H1 (cell line): ENCODE measurements at regions not wholly inside any gene's neighbourhood (a gene's known extent, or its start where the extent isn't known, plus 50 kb on each side); places are given as distances from the start of the nearest gene placed in this dataset.

Experiments used
- CTCF ChIA-PET: fragments of 300-600 bp; sonication (Branson Sonifier 250); formaldehyde crosslinking; loops from one replicate; lab custom pipeline; 2021; ENCODE audit not compliant: partially characterized antibody; lab: Charles Lee
- POLR2A ChIA-PET: fragments of 300-600 bp; sonication (Branson Sonifier 250); formaldehyde crosslinking; loops from one replicate; lab custom pipeline; 2021; ENCODE audit warnings: inconsistent platforms; ENCODE audit not compliant: partially characterized antibody; lab: Charles Lee
- DNase-seq, 2 experiments: peaks; one replicate each; pipeline versions ENCODE4 v3.0.0 to v3.0.0-alpha.2; 2010 to 2022; ENCODE audit warnings: low spot score in 2 of 2, low read depth in 1 of 2, mixed read lengths in 1 of 2
- FAIRE-seq: peaks from 2 replicates; lab custom pipeline; 2011; peaks lifted over from hg19 to GRCh38; lab: Jason Lieb, UNC
- H2AFZ ChIP-seq: 2 replicates; pipeline ENCODE4 v1.8.1; 2012; ENCODE audit warnings: low read length, inconsistent platforms
- H2AK5ac ChIP-seq: 2 replicates; pipeline ENCODE4 v1.6.1; 2013; ENCODE audit warnings: low read depth, low read length
- H2BK120ac ChIP-seq: replicated peaks from 2 replicates; pipeline ENCODE3; 2013; ENCODE audit warnings: low read depth, low read length, inconsistent platforms
- H2BK12ac ChIP-seq: 2 replicates; pipeline ENCODE4 v1.6.1; 2013; ENCODE audit warnings: low read depth, low read length
- H2BK15ac ChIP-seq: 2 replicates; pipeline ENCODE4 v1.6.1; 2013; ENCODE audit warnings: low read length
- H2BK20ac ChIP-seq: 2 replicates; pipeline ENCODE4 v1.6.1; 2013; ENCODE audit warnings: low read length
- H2BK5ac ChIP-seq: 2 replicates; pipeline ENCODE4 v1.6.1; 2013; ENCODE audit warnings: low read depth, low read length
- H3K14ac ChIP-seq: 2 replicates; pipeline ENCODE4 v1.6.1; 2013; ENCODE audit warnings: inconsistent platforms; ENCODE audit not compliant: insufficient read length
- H3K18ac ChIP-seq: 2 replicates; pipeline ENCODE4 v1.6.1; 2013; ENCODE audit warnings: low read length; ENCODE audit errors: extremely low read depth
- H3K23ac ChIP-seq: 2 replicates; pipeline ENCODE4 v1.6.1; 2013; ENCODE audit warnings: inconsistent platforms; ENCODE audit not compliant: insufficient read length
- H3K23me2 ChIP-seq: 2 replicates; pipeline ENCODE4 v1.6.1; 2013; ENCODE audit warnings: low read depth, low read length
- H3K27ac ChIP-seq: 2 replicates; pipeline ENCODE4 v1.6.1; 2011; ENCODE audit warnings: low read depth, low read length, inconsistent platforms
- H3K27me3 ChIP-seq, 4 experiments: replicated peaks in 1 of 4; 1 replicate in 1 of 4; 2 replicates in 3 of 4; pipeline versions ENCODE4 v1.6.1 to v1.8.1; 2011 to 2013; ENCODE audit warnings: low read length in 3 of 4, mild to moderate bottlenecking in 3 of 4, inconsistent platforms in 2 of 4, mixed read lengths in 2 of 4, moderate library complexity in 1 of 4; ENCODE audit not compliant: control insufficient read depth in 3 of 4, insufficient read depth in 3 of 4; ENCODE audit errors: extremely low read depth in 1 of 4
- H3K36me3 ChIP-seq, 4 experiments: 2 replicates each; pipeline versions ENCODE4 v1.6.1 to v1.8.1; 2011 to 2013; ENCODE audit warnings: mild to moderate bottlenecking in 4 of 4, low read length in 3 of 4, moderate library complexity in 2 of 4, control low read depth in 1 of 4, inconsistent platforms in 1 of 4; ENCODE audit not compliant: insufficient read depth in 4 of 4, control insufficient read depth in 2 of 4
- H3K4ac ChIP-seq: replicated peaks from 2 replicates; pipeline ENCODE3; 2013; ENCODE audit warnings: low read length, low read depth, mixed read lengths, inconsistent platforms; ENCODE audit not compliant: insufficient read length
- H3K4me1 ChIP-seq, 4 experiments: replicated peaks in 1 of 4; 1 replicate in 1 of 4; 2 replicates in 3 of 4; pipeline versions ENCODE4 v1.6.1 to v1.8.1; 2011 to 2013; ENCODE audit warnings: low read length in 3 of 4, inconsistent platforms in 2 of 4, mixed read lengths in 1 of 4; ENCODE audit not compliant: insufficient read depth in 4 of 4, control insufficient read depth in 3 of 4
- H3K4me2 ChIP-seq, 2 experiments: 2 replicates each; pipeline versions ENCODE4 v1.6.1 to v1.8.1; 2011 to 2013; ENCODE audit warnings: low read depth in 2 of 2, low read length in 2 of 2, control low read depth in 1 of 2, inconsistent platforms in 1 of 2, mild to moderate bottlenecking in 1 of 2; ENCODE audit not compliant: insufficient read depth in 1 of 2
- H3K4me3 ChIP-seq, 4 experiments: fragments of 200-600, 300-600 bp in 1 of 4; sonication (generic), shearing (Covaris generic), sonication (Bioruptor Twin) in 1 of 4; 2 replicates each; pipeline versions ENCODE4 v1.5.1 to v1.8.1; 2011 to 2016; ENCODE audit warnings: low read length in 4 of 4, low read depth in 3 of 4, control low read depth in 2 of 4, inconsistent platforms in 2 of 4, mild to moderate bottlenecking in 2 of 4, mixed read lengths in 1 of 4, moderate library complexity in 1 of 4; ENCODE audit not compliant: insufficient read depth in 2 of 4; ENCODE audit errors: extremely low read depth in 1 of 4
- H3K56ac ChIP-seq: replicated peaks from 2 replicates; pipeline ENCODE3; 2013; ENCODE audit warnings: low read depth, mild to moderate bottlenecking, mixed read lengths, low read length, inconsistent platforms; ENCODE audit not compliant: insufficient read length
- H3K79me1 ChIP-seq: 2 replicates; pipeline ENCODE4 v1.6.1; 2013; ENCODE audit warnings: low read depth, low read length, control low read depth
- H3K79me2 ChIP-seq, 2 experiments: 2 replicates each; pipeline versions ENCODE4 v1.6.1 to v1.8.1; 2012 to 2013; ENCODE audit warnings: low read length in 2 of 2, mild to moderate bottlenecking in 2 of 2, inconsistent platforms in 1 of 2; ENCODE audit not compliant: insufficient read depth in 2 of 2, control insufficient read depth in 1 of 2
- H3K9ac ChIP-seq, 4 experiments: replicated peaks in 1 of 4; 1 replicate in 1 of 4; 2 replicates in 3 of 4; pipeline versions ENCODE4 v1.6.1 to v1.8.1; 2011 to 2013; ENCODE audit warnings: low read depth in 3 of 4, low read length in 3 of 4, control low read depth in 2 of 4, mild to moderate bottlenecking in 2 of 4, moderate library complexity in 2 of 4, inconsistent platforms in 1 of 4; ENCODE audit errors: extremely low read depth in 1 of 4
- H3K9me3 ChIP-seq, 2 experiments: 2 replicates each; pipeline versions ENCODE4 v1.6.1 to v1.8.1; 2012 to 2013; ENCODE audit warnings: mild to moderate bottlenecking in 2 of 2, moderate library complexity in 2 of 2, control low read depth in 1 of 2, inconsistent platforms in 1 of 2, low read depth in 1 of 2, low read length in 1 of 2, mixed read lengths in 1 of 2; ENCODE audit not compliant: insufficient read depth in 2 of 2
- H4K20me1 ChIP-seq, 2 experiments: replicated peaks in 1 of 2; 2 replicates each; pipeline versions ENCODE3 to v1.8.1; 2011 to 2013; ENCODE audit warnings: inconsistent platforms in 2 of 2, low read length in 2 of 2, mild to moderate bottlenecking in 1 of 2; ENCODE audit not compliant: insufficient read depth in 2 of 2, control insufficient read depth in 1 of 2
- H4K5ac ChIP-seq: 2 replicates; pipeline ENCODE4 v1.6.1; 2013; ENCODE audit warnings: low read length, low read depth, mixed read lengths, inconsistent platforms; ENCODE audit not compliant: insufficient read length
- H4K8ac ChIP-seq: 2 replicates; pipeline ENCODE4 v1.8.0; 2013; ENCODE audit warnings: mild to moderate bottlenecking, moderate library complexity, low read length, inconsistent platforms; ENCODE audit not compliant: insufficient read depth; ENCODE audit errors: extremely low read depth
- H4K91ac ChIP-seq: replicated peaks from 2 replicates; pipeline ENCODE3; 2013; ENCODE audit warnings: low read length, mixed read lengths, inconsistent platforms; ENCODE audit not compliant: insufficient read length
- EZH2 ChIP-seq: fragments of 200-600 bp; sonication (generic); IDR thresholded peaks from 2 replicates; pipeline ENCODE4 v1.7.1; 2012; ENCODE audit warnings: low read depth, mild to moderate bottlenecking, moderate library complexity, low read length, inconsistent platforms; ENCODE audit not compliant: severe bottlenecking
- GTF2F1 ChIP-seq: IDR thresholded peaks from 2 replicates; pipeline ENCODE4 v1.6.1; 2012; ENCODE audit warnings: low read depth, low read length, improper control_type of control experiment, borderline replicate concordance
- MAFK ChIP-seq: IDR thresholded peaks from 2 replicates; pipeline ENCODE4 v1.6.1; 2012; ENCODE audit warnings: low read depth, mild to moderate bottlenecking, improper control_type of control experiment, low read length
- NANOG ChIP-seq: IDR thresholded peaks from 2 replicates; pipeline ENCODE4 v1.6.1; 2011; ENCODE audit warnings: low read length, low read depth, mild to moderate bottlenecking, inconsistent platforms; ENCODE audit not compliant: insufficient read depth, poor library complexity, severe bottlenecking
- TBP ChIP-seq: IDR thresholded peaks from 2 replicates; pipeline ENCODE4 v1.6.1; 2011; ENCODE audit warnings: low read depth, low read length, improper control_type of control experiment
- ZNF274 ChIP-seq: IDR thresholded peaks from 2 replicates; pipeline ENCODE4 v1.7.0; 2012; ENCODE audit warnings: low read length, borderline replicate concordance; ENCODE audit errors: extremely low read depth
- WGBS, 2 experiments: shearing (Covaris generic) in 1 of 2; methylation state at CpG; one replicate each; pipeline versions ENCODE4 v1.1.6 to v1.1.7; 2013 to 2015; ENCODE audit warnings: low lambda C conversion rate in 2 of 2, mixed read lengths in 2 of 2, inconsistent platforms in 1 of 2, low coverage in 1 of 2, missing lambda C conversion rate in 1 of 2; ENCODE audit not compliant: insufficient replicate concordance in 2 of 2, insufficient coverage in 1 of 2, insufficient read length in 1 of 2; ENCODE audit errors: extremely low coverage in 1 of 2, missing lambda C conversion rate in 1 of 2; 5-methylcytosine and 5-hydroxymethylcytosine counted together
- TF ChIP-seq, protein P1 (sequence below): IDR thresholded peaks from 2 replicates; pipeline ENCODE4 v1.6.1; 2012; ENCODE audit warnings: inconsistent platforms
- TF ChIP-seq, protein P2 (sequence below): IDR thresholded peaks from 2 replicates; pipeline ENCODE4 v1.6.1; 2011; ENCODE audit warnings: low read depth, mild to moderate bottlenecking, low read length; ENCODE audit not compliant: insufficient read depth

DNA sequence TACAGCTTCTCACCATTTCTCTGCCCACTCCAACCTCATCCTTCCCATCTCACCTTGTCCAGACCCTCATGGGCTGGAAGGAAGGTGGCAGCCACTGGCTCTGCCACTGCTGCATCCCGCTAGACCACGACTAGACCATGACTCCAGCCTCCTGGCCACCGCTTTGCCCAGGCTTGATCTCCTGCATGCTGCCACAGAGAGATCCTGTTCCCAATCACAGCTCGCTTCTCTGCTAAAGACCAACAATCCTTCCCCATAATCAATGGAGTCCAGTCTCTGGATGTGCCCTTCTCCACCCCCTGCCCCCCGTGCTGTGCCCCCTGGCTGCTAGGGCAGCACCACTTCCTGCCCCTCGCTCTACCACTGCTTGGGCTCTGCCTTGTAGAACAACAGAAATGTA lies 64.9 kb upstream of the DMRTB1 start:
- Histone ChIP-seq H3K4me1 (peaks cover 4 to 15% (median 9%) of the 10 kb centered on the region in 4 experiments; a peak in 6 of 7 replicates), H3K27ac (no peak overlapping the region), H2BK15ac (peak overlapping the region; percentile 89; the same call in 1 of the 2 replicates), H3K23me2 (no peaks in the 10 kb centered on the region; the same call in 1 of the 2 replicates), H3K4me3 (no peak overlapping the region), H4K91ac (peak overlapping the region; percentile 95), H3K79me1 (no peaks in the 10 kb centered on the region), H3K4me2 (no peak overlapping the region), H3K18ac (0 out of 2 replicates have a peak overlapping the region, but pooled peaks have one; percentile 51), H2BK120ac (peak overlapping the region; percentile 35), H3K27me3 (no peaks in the 10 kb centered on the region; a peak in 2 of 7 replicates), H4K5ac (no peak overlapping the region), H2AFZ (no peak overlapping the region), H3K56ac (no peak overlapping the region), H2AK5ac (peak overlapping the region; percentile 95), H3K4ac (peak overlapping the region; percentile 24), H3K9ac (no peak overlapping the region), H4K20me1 (no peaks in the 10 kb centered on the region), H2BK5ac (peak overlapping the region; percentile 92; the same call in 1 of the 2 replicates), H2BK12ac (peak overlapping the region; percentile 99; the same call in 1 of the 2 replicates), H3K14ac (no peak overlapping the region), H4K8ac (no peak overlapping the region; the same call in 1 of the 2 replicates), H3K36me3 (no peaks in the 10 kb centered on the region; a peak in 1 of 8 replicates), H3K79me2 (no peaks in the 10 kb centered on the region), H2BK20ac (peak overlapping the region; percentile 99; the same call in 1 of the 2 replicates), H3K23ac (no peak overlapping the region), H3K9me3 (no peaks in the 10 kb centered on the region)
- TF ChIP-seq MAFK (no peak), ZNF274 (no peak), EZH2 (no peak), NANOG (no peak), TBP (no peak), GTF2F1 (no peak)
- TF ChIP-seq, protein P1, sequence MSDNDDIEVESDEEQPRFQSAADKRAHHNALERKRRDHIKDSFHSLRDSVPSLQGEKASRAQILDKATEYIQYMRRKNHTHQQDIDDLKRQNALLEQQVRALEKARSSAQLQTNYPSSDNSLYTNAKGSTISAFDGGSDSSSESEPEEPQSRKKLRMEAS, result no peak
- TF ChIP-seq, protein P2, sequence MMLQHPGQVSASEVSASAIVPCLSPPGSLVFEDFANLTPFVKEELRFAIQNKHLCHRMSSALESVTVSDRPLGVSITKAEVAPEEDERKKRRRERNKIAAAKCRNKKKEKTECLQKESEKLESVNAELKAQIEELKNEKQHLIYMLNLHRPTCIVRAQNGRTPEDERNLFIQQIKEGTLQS, result no peak
- 88% methylated on average over 6 of the region's 6 CpGs; no CpG with 5 or more reads in 1 of the 2 experiments for WGBS, 2 experiments
- ChIA-PET POLR2A (interaction anchor here (1.5 kb wide), 1 partner anchor 19 kb away, joined by 3 read pairs; no protein-coding TSS in a partner anchor), CTCF (interaction anchor here (0.6 to 7.9 kb wide), 22 partner anchors 9 to 485 kb away, joined by 3 to 85 read pairs (median 6); no protein-coding TSS in a partner anchor)
- FAIRE-seq (no peak), DNase-seq (no peak)
